Adrenal gland (tissue), 5 donors: ENCODE measurements at regions not wholly inside any gene's neighbourhood (a gene's known extent, or its start where the extent isn't known, plus 50 kb on each side); places are given as distances from the start of the nearest gene placed in this dataset.

Experiments used
- POLR2A ChIP-seq, 2 donors: fragments of 450-650 bp; IDR thresholded peaks; one replicate each; pipeline ENCODE4 v1.6.1; 2017; ENCODE audit warnings: antibody characterized with exemption in 2 of 2, mild to moderate bottlenecking in 2 of 2, moderate library complexity in 1 of 2
- TF ChIP-seq, protein P1 (sequence below), 6 experiments: fragments of 450-650 bp in 4 of 6; fragments of 200-600 bp in 2 of 6; sonication (generic) in 1 of 6; IDR thresholded peaks; 1 replicate in 5 of 6; 2 replicates in 1 of 6; pipeline versions ENCODE4 v1.5.1 to v1.8.0; 2016 to 2021; ENCODE audit warnings: antibody characterized with exemption in 6 of 6, mild to moderate bottlenecking in 2 of 6, moderate library complexity in 1 of 6
- donor health status: DM: no; HTN: no; CAD: no.

- no peak for TF ChIP-seq POLR2A (IDR thresholded peaks at IDR 0.05)
- TF ChIP-seq, protein P1, sequence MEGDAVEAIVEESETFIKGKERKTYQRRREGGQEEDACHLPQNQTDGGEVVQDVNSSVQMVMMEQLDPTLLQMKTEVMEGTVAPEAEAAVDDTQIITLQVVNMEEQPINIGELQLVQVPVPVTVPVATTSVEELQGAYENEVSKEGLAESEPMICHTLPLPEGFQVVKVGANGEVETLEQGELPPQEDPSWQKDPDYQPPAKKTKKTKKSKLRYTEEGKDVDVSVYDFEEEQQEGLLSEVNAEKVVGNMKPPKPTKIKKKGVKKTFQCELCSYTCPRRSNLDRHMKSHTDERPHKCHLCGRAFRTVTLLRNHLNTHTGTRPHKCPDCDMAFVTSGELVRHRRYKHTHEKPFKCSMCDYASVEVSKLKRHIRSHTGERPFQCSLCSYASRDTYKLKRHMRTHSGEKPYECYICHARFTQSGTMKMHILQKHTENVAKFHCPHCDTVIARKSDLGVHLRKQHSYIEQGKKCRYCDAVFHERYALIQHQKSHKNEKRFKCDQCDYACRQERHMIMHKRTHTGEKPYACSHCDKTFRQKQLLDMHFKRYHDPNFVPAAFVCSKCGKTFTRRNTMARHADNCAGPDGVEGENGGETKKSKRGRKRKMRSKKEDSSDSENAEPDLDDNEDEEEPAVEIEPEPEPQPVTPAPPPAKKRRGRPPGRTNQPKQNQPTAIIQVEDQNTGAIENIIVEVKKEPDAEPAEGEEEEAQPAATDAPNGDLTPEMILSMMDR (IDR thresholded peaks at IDR 0.05), result no peak
Measured at GRCh38 chr16:59596693-59597092, 862.6 kb upstream of the GOT2 start.
